Endothelial cell of umbilical vein (primary cell): ENCODE measurements at regions not wholly inside any gene's neighbourhood (a gene's known extent, or its start where the extent isn't known, plus 50 kb on each side); places are given as distances from the start of the nearest gene placed in this dataset.

Source experiments
- BruUV-seq: library from RNA; stranded (reverse); fragments of 400-500 nt; replicated peaks from 2 replicates; lab custom pipeline; 2021; lab: Mats Ljungman, UMichigan
- CTCF ChIA-PET: fragments of 300-600, 350-600 bp; sonication (Branson Sonifier 250); formaldehyde crosslinking; loops from one replicate; lab custom pipeline; 2021; ENCODE audit warnings: antibody characterized with exemption, inconsistent platforms; lab: Charles Lee
- POLR2A ChIA-PET: fragments of 300-600, 350-600 bp; sonication (Branson Sonifier 250); formaldehyde crosslinking; loops from one replicate; lab custom pipeline; 2021; ENCODE audit warnings: antibody characterized with exemption, inconsistent platforms; lab: Charles Lee
- DNase-seq: peaks from one replicate; pipeline ENCODE4 v3.0.0-alpha.2; 2011; ENCODE audit warnings: low read depth, low spot score
- FAIRE-seq: peaks from 2 replicates; lab custom pipeline; 2011; peaks lifted over from hg19 to GRCh38; lab: Jason Lieb, UNC
- H2AFZ ChIP-seq: 2 replicates; pipeline ENCODE4 v1.6.0; 2012; ENCODE audit warnings: low read depth, low read length, control low read depth, inconsistent platforms
- H3K27ac ChIP-seq: 2 replicates; pipeline ENCODE4 v1.5.1; 2011; ENCODE audit warnings: low read depth, mild to moderate bottlenecking, control low read depth, low read length, moderate library complexity; ENCODE audit not compliant: insufficient read depth
- H3K27me3 ChIP-seq, 2 experiments: 2 replicates each; pipeline versions ENCODE4 v1.6.0 to v1.6.1; 2011; ENCODE audit warnings: low read length in 2 of 2, mixed read lengths in 1 of 2; ENCODE audit not compliant: control insufficient read depth in 2 of 2, insufficient read depth in 2 of 2
- H3K36me3 ChIP-seq, 2 experiments: 2 replicates in 1 of 2; 3 replicates in 1 of 2; pipeline ENCODE4 v1.5.1; 2011; ENCODE audit warnings: low read length in 2 of 2, mild to moderate bottlenecking in 1 of 2, moderate library complexity in 1 of 2; ENCODE audit not compliant: control insufficient read depth in 2 of 2, insufficient read depth in 2 of 2; ENCODE audit errors: extremely low read depth in 1 of 2
- H3K4me1 ChIP-seq: 3 replicates; pipeline ENCODE4 v1.5.1; 2011; ENCODE audit warnings: mild to moderate bottlenecking, low read length; ENCODE audit not compliant: control insufficient read depth, insufficient read depth; ENCODE audit errors: extremely low read depth
- H3K4me2 ChIP-seq: 2 replicates; pipeline ENCODE4 v1.6.1; 2011; ENCODE audit warnings: low read length, control low read depth, mixed read lengths; ENCODE audit not compliant: insufficient read depth
- H3K4me3 ChIP-seq, 3 experiments: fragments of 200-600 bp in 1 of 3; sonication (generic), shearing (Covaris generic) in 1 of 3; replicated peaks in 1 of 3; 2 replicates each; pipeline ENCODE4 v1.5.1; 2011 to 2016; ENCODE audit warnings: control low read depth in 3 of 3, low read length in 3 of 3, mild to moderate bottlenecking in 2 of 3, inconsistent platforms in 1 of 3, low read depth in 1 of 3, moderate library complexity in 1 of 3; ENCODE audit not compliant: insufficient read depth in 1 of 3
- H3K79me2 ChIP-seq: 2 replicates; pipeline ENCODE4 v1.6.0; 2012; ENCODE audit warnings: low read length, inconsistent platforms; ENCODE audit not compliant: control insufficient read depth, insufficient read depth
- H3K9ac ChIP-seq: replicated peaks from 2 replicates; pipeline ENCODE3; 2011; ENCODE audit warnings: low read length, control low read depth; ENCODE audit not compliant: insufficient read depth; ENCODE audit errors: extremely low read depth
- H3K9me1 ChIP-seq: replicated peaks from 3 replicates; pipeline ENCODE4 v1.6.0; 2011; ENCODE audit warnings: mild to moderate bottlenecking, low read length; ENCODE audit not compliant: control insufficient read depth, insufficient read depth; ENCODE audit errors: extremely low read depth
- H3K9me3 ChIP-seq: replicated peaks from 2 replicates; pipeline ENCODE4 v1.5.1; 2012; ENCODE audit warnings: low read length, inconsistent platforms; ENCODE audit not compliant: control insufficient read depth, insufficient read depth
- H4K20me1 ChIP-seq: replicated peaks from 2 replicates; pipeline ENCODE3; 2011; ENCODE audit warnings: mild to moderate bottlenecking, low read length; ENCODE audit not compliant: control insufficient read depth, insufficient read depth; ENCODE audit errors: extremely low read depth
- EZH2 ChIP-seq: IDR thresholded peaks from 2 replicates; pipeline ENCODE4 v1.6.1; 2012; ENCODE audit warnings: borderline replicate concordance, low read depth, mild to moderate bottlenecking, moderate library complexity, low read length, inconsistent platforms; ENCODE audit not compliant: severe bottlenecking
- FOS ChIP-seq: IDR thresholded peaks from 2 replicates; pipeline ENCODE4 v1.6.1; 2011; ENCODE audit warnings: mild to moderate bottlenecking, low read length, moderate library complexity, borderline replicate concordance; ENCODE audit not compliant: insufficient read depth
- GATA2 ChIP-seq: IDR thresholded peaks from 2 replicates; pipeline ENCODE4 v1.7.0; 2011; ENCODE audit warnings: low read depth, mild to moderate bottlenecking, moderate library complexity, mixed read lengths, low read length; ENCODE audit not compliant: insufficient read length, insufficient read depth
- JUN ChIP-seq: IDR thresholded peaks from 2 replicates; pipeline ENCODE4 v1.6.1; 2011; ENCODE audit warnings: borderline replicate concordance, low read depth; ENCODE audit not compliant: insufficient read length, insufficient read depth
- MYC ChIP-seq: IDR thresholded peaks from one replicate; pipeline ENCODE4 v1.6.1; 2011; ENCODE audit warnings: mild to moderate bottlenecking, low read depth, low read length
- POLR2A ChIP-seq: IDR thresholded peaks from 2 replicates; pipeline ENCODE4 v1.6.1; 2012; ENCODE audit warnings: low read depth, mild to moderate bottlenecking, control low read depth, low read length
- POLR2AphosphoS5 ChIP-seq: IDR thresholded peaks from 2 replicates; pipeline ENCODE4 v1.6.1; 2012; ENCODE audit warnings: low read depth, mild to moderate bottlenecking, control low read depth, low read length, moderate library complexity; ENCODE audit not compliant: insufficient read depth
- dilution Hi-C: fragments of 300-500 bp; cut with MboI; formaldehyde crosslinking; loops from one replicate; pipeline ENCODE4 v1.15.0; 2019; ENCODE audit warnings: low sequenced_read_pairs; ENCODE audit not compliant: extremely low pct_ligation_motif_present
- intact Hi-C: fragments of 100-400 bp; cut with micrococcal nuclease; formaldehyde crosslinking; loops from one replicate; pipeline ENCODE4 v1.10.0; 2022
- TF ChIP-seq, protein P1 (sequence below): IDR thresholded peaks from 2 replicates; pipeline ENCODE4 v1.6.1; 2011; ENCODE audit not compliant: insufficient read depth, insufficient read length
- TF ChIP-seq, protein P2 (sequence below), 2 donors: IDR thresholded peaks; 1 replicate in 1 of 2; 2 replicates in 1 of 2; pipeline ENCODE4 v1.5.1; 2011; ENCODE audit warnings: low read length in 2 of 2, mild to moderate bottlenecking in 2 of 2, moderate library complexity in 2 of 2, control low read depth in 1 of 2, inconsistent platforms in 1 of 2, low read depth in 1 of 2; ENCODE audit not compliant: insufficient read depth in 1 of 2; ENCODE audit errors: extremely low read depth in 1 of 2

DNA sequence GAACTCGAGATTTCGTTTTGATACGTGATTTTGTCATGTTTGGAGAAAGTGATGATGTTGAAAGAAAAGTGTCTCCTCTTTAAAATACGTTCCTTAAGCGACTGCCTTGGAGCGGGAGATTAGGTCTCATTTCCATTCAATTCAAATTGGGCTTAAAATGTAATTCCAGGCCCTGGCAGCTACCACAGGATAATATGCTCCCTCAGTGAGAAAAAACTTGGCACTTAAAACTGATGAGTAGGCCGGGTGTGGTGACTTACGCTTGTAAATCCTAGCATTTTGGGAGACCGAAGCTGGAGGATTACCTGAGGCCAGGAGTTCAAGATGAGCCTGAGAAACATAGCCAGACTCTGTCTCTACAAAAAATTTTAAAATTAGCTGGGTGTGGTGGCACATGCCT is 146.3 kb upstream of the L3MBTL4 start:
- H3K9me1 ChIP-seq, result no peaks in the 10 kb centered on the region
- H3K36me3 ChIP-seq, result no peaks in the 10 kb centered on the region
- H3K4me3 ChIP-seq, result no peak overlapping the region
- CTCF ChIA-PET, result no interaction called here
- DNase-seq, result no peak
- no TSS peak for BruUV-seq
- TF ChIP-seq, protein P1, sequence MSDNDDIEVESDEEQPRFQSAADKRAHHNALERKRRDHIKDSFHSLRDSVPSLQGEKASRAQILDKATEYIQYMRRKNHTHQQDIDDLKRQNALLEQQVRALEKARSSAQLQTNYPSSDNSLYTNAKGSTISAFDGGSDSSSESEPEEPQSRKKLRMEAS, result no peak
- TF ChIP-seq, protein P2, sequence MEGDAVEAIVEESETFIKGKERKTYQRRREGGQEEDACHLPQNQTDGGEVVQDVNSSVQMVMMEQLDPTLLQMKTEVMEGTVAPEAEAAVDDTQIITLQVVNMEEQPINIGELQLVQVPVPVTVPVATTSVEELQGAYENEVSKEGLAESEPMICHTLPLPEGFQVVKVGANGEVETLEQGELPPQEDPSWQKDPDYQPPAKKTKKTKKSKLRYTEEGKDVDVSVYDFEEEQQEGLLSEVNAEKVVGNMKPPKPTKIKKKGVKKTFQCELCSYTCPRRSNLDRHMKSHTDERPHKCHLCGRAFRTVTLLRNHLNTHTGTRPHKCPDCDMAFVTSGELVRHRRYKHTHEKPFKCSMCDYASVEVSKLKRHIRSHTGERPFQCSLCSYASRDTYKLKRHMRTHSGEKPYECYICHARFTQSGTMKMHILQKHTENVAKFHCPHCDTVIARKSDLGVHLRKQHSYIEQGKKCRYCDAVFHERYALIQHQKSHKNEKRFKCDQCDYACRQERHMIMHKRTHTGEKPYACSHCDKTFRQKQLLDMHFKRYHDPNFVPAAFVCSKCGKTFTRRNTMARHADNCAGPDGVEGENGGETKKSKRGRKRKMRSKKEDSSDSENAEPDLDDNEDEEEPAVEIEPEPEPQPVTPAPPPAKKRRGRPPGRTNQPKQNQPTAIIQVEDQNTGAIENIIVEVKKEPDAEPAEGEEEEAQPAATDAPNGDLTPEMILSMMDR (IDR thresholded peaks at IDR 0.05; ENCODE audit: extremely low read depth in 1 of 2, insufficient read depth in 1 of 2, low read depth in 1 of 2, low read length in 2 of 2), result no peak
- TF ChIP-seq EZH2 (no peak), JUN (no peak), FOS (no peak), MYC (no peak), GATA2 (no peak), POLR2AphosphoS5 (no peak), POLR2A (no peak)
- FAIRE-seq, result no peak
- H3K4me1 ChIP-seq, result no peaks in the 10 kb centered on the region
- intact Hi-C loops (no loop called here), dilution Hi-C loops (no loop called here)
- no peak overlapping the region for H3K9ac ChIP-seq
- POLR2A ChIA-PET, result no interaction called here
- no peaks in the 10 kb centered on the region for H4K20me1 ChIP-seq
- H3K79me2 ChIP-seq, result no peaks in the 10 kb centered on the region
- no peak overlapping the region for H2AFZ ChIP-seq
- no peaks in the 10 kb centered on the region for H3K9me3 ChIP-seq
- peaks cover 2 to 4% of the 10 kb centered on the region in 2 experiments for H3K27me3 ChIP-seq
- H3K4me2 ChIP-seq, result no peak overlapping the region
- H3K27ac ChIP-seq, result no peak overlapping the region
